BE2C (cell line): ENCODE measurements at regions not wholly inside any gene's neighbourhood (a gene's known extent, or its start where the extent isn't known, plus 50 kb on each side); places are given as distances from the start of the nearest gene placed in this dataset.

Source experiments
- DNase-seq: peaks from one replicate; pipeline ENCODE4 v3.0.0-alpha.2; 2020
- H3K27me3 ChIP-seq: fragments of 250-450 bp; sonication (Bioruptor Pico); 2 replicates; pipeline ENCODE4 v1.5.1; 2020; ENCODE audit warnings: mild to moderate bottlenecking
- H3K36me3 ChIP-seq: fragments of 250-450 bp; sonication (Bioruptor Pico); 2 replicates; pipeline ENCODE4 v1.5.1; 2020; ENCODE audit warnings: mild to moderate bottlenecking
- H3K4me1 ChIP-seq: fragments of 250-450 bp; sonication (Bioruptor Pico); 2 replicates; pipeline ENCODE4 v1.5.1; 2020
- H3K4me3 ChIP-seq: 2 replicates; pipeline ENCODE4 v1.5.1; 2011; ENCODE audit warnings: low read depth, low read length
- H3K9me3 ChIP-seq: fragments of 250-450 bp; sonication (Bioruptor Pico); 2 replicates; pipeline ENCODE4 v1.5.1; 2020
- CTCF ChIP-seq: IDR thresholded peaks from 2 replicates; pipeline ENCODE4 v1.5.1; 2012; ENCODE audit warnings: mild to moderate bottlenecking, low read depth, low read length

- no peak overlapping the region for H3K4me3 ChIP-seq
- DNase-seq = no peak
- no peaks in the 10 kb centered on the region for H3K4me1 ChIP-seq
- H3K27me3 ChIP-seq = no peaks in the 10 kb centered on the region
- no peaks in the 10 kb centered on the region for H3K36me3 ChIP-seq
- H3K9me3 ChIP-seq = no peaks in the 10 kb centered on the region
- no peak for TF ChIP-seq CTCF
Measured at GRCh38 chr2:78061301-78061700, 539.1 kb upstream of the LRRTM4 start.

- TF ChIP-seq CTCF = no peak
- no peaks in the 10 kb centered on the region for H3K9me3 ChIP-seq
Measured at GRCh38 chr2:78061732-78062131, 539.6 kb upstream of the LRRTM4 start.

GRCh38 chr2:78063246-78064020, 541.3 kb upstream of the LRRTM4 start:
- no peaks in the 10 kb centered on the region for H3K9me3 ChIP-seq
- TF ChIP-seq CTCF = no peak
- peaks cover 3% of the 10 kb centered on the region; the same call in 1 of the 2 replicates for H3K4me1 ChIP-seq

More at GRCh38 chr2:78061732-78062131, 539.6 kb upstream of the LRRTM4 start:
- no peak for DNase-seq
- Histone ChIP-seq H3K27me3 (no peaks in the 10 kb centered on the region), H3K4me3 (no peak overlapping the region), H3K36me3 (no peaks in the 10 kb centered on the region), H3K4me1 (no peaks in the 10 kb centered on the region)

GRCh38 chr2:78065366-78065765, 543.2 kb upstream of the LRRTM4 start:
- no peak for DNase-seq

More at GRCh38 chr2:78063246-78064020, 541.3 kb upstream of the LRRTM4 start:
- Histone ChIP-seq H3K4me3 (no peak overlapping the region), H3K36me3 (no peaks in the 10 kb centered on the region), H3K27me3 (no peaks in the 10 kb centered on the region)
- DNase-seq = no peak

GRCh38 chr2:78068808-78069207, 546.6 kb upstream of the LRRTM4 start:
- no peak for TF ChIP-seq CTCF
- H3K36me3 ChIP-seq = no peaks in the 10 kb centered on the region
- H3K27me3 ChIP-seq = no peaks in the 10 kb centered on the region
- H3K9me3 ChIP-seq = no peaks in the 10 kb centered on the region
- no peak overlapping the region for H3K4me3 ChIP-seq
- peaks cover 6% of the 10 kb centered on the region; the same call in 1 of the 2 replicates for H3K4me1 ChIP-seq
- no peak for DNase-seq

More at GRCh38 chr2:78065366-78065765, 543.2 kb upstream of the LRRTM4 start:
- Histone ChIP-seq H3K4me1 (peaks cover 6% of the 10 kb centered on the region; the same call in 1 of the 2 replicates), H3K27me3 (no peaks in the 10 kb centered on the region), H3K9me3 (no peaks in the 10 kb centered on the region), H3K36me3 (no peaks in the 10 kb centered on the region), H3K4me3 (no peak overlapping the region)
- TF ChIP-seq CTCF = no peak

- no peaks in the 10 kb centered on the region for H3K27me3 ChIP-seq
- TF ChIP-seq CTCF = no peak
- no peak overlapping the region for H3K4me3 ChIP-seq
- H3K4me1 ChIP-seq = peaks cover 6% of the 10 kb centered on the region; the same call in 1 of the 2 replicates
- no peaks in the 10 kb centered on the region for H3K36me3 ChIP-seq
- no peak for DNase-seq
- no peaks in the 10 kb centered on the region for H3K9me3 ChIP-seq
Measured at GRCh38 chr2:78070693-78071092, 548.5 kb upstream of the LRRTM4 start.
